ENCODE measurements at regions not wholly inside any gene's neighbourhood (a gene's known extent, or its start where the extent isn't known, plus 50 kb on each side); places are given as distances from the start of the nearest gene placed in this dataset.
A peak's percentile ranks its signal among the peaks of the same experiment; 100 is the strongest.

GRCh38 chrX:42247241-42247640, 323.9 kb upstream of the CASK start:
- Histone ChIP-seq H3F3A (ENCODE audit: low read length, unreplicated experiment) (no peaks in the 10 kb centered on the region), H3K9me3 (ENCODE audit: low read length) (no peaks in the 10 kb centered on the region), H3K9ac (ENCODE audit: low read length) (no peak overlapping the region), H3K79me2 (ENCODE audit: low read length) (no peaks in the 10 kb centered on the region), H3K4me2 (ENCODE audit: low read length) (peak overlapping the region; percentile 42), H4K20me1 (ENCODE audit: low read length) (no peaks in the 10 kb centered on the region), H3K9me2 (replicated peaks; ENCODE audit: low read length) (no peaks in the 10 kb centered on the region), H3K36me3 (ENCODE audit: low read depth, low read length) (no peaks in the 10 kb centered on the region), H3K4me1 (ENCODE audit: insufficient read depth, low read length) (0 out of 2 replicates have a peak, but pooled peaks cover 3% of the 10 kb centered on the region), H2AFZ (ENCODE audit: low read length) (no peak overlapping the region), H3K27ac (ENCODE audit: low read length) (no peak overlapping the region), H3K27me3 (ENCODE audit: low read length) (peaks cover 16% of the 10 kb centered on the region; the same call in 1 of the 2 replicates), H3K4me3 (ENCODE audit: low read length) (peak overlapping the region; percentile 27; the same call in 1 of the 2 replicates)
- DNase-seq (no peak), ATAC-seq (no peak)
- intact Hi-C loops (cut with micrococcal nuclease) = no loop called here
- POLR2A ChIA-PET (ENCODE audit: unreplicated experiment) = no interaction called here
- BruUV-seq (replicated peaks) = no TSS peak
- CTCF ChIA-PET = no interaction called here
- TF ChIP-seq EZH2 (IDR thresholded peaks at IDR 0.05; ENCODE audit: low read length, unreplicated experiment) (no peak), EZH2phosphoT487 (IDR thresholded peaks at IDR 0.05; ENCODE audit: borderline replicate concordance, low read length) (no peak), CTCF (conservative IDR thresholded peaks at IDR 0.05; ENCODE audit: low read depth, low read length) (no peak)

- Histone ChIP-seq H3K27me3 (ENCODE audit: low read length) (peaks cover 16% of the 10 kb centered on the region; the same call in 1 of the 2 replicates), H3K4me1 (ENCODE audit: insufficient read depth, low read length) (0 out of 2 replicates have a peak, but pooled peaks cover 3% of the 10 kb centered on the region), H2AFZ (ENCODE audit: low read length) (no peak overlapping the region), H3K9ac (ENCODE audit: low read length) (no peak overlapping the region), H3K27ac (ENCODE audit: low read length) (no peak overlapping the region), H3F3A (ENCODE audit: low read length, unreplicated experiment) (no peaks in the 10 kb centered on the region), H4K20me1 (ENCODE audit: low read length) (no peaks in the 10 kb centered on the region), H3K79me2 (ENCODE audit: low read length) (no peaks in the 10 kb centered on the region), H3K9me3 (ENCODE audit: low read length) (no peaks in the 10 kb centered on the region), H3K36me3 (ENCODE audit: low read depth, low read length) (no peaks in the 10 kb centered on the region), H3K9me2 (replicated peaks; ENCODE audit: low read length) (no peaks in the 10 kb centered on the region), H3K4me2 (ENCODE audit: low read length) (peak overlapping the region; percentile 42), H3K4me3 (ENCODE audit: low read length) (peak overlapping the region; percentile 27; the same call in 1 of the 2 replicates)
- POLR2A ChIA-PET (ENCODE audit: unreplicated experiment) = no interaction called here
- DNase-seq (peak; percentile 3), ATAC-seq (no peak)
- TF ChIP-seq EZH2 (IDR thresholded peaks at IDR 0.05; ENCODE audit: low read length, unreplicated experiment) (no peak), CTCF (conservative IDR thresholded peaks at IDR 0.05; ENCODE audit: low read depth, low read length) (no peak)
- no TSS peak for BruUV-seq (replicated peaks)
- CTCF ChIA-PET = no interaction called here
- intact Hi-C loops (cut with micrococcal nuclease) = no loop called here
Observed at GRCh38 chrX:42246814-42247213, 323.5 kb upstream of the CASK start.

- H4K20me1 ChIP-seq (ENCODE audit: low read length) = no peaks in the 10 kb centered on the region
- H3K27ac ChIP-seq (ENCODE audit: low read length) = no peak overlapping the region
- no peaks in the 10 kb centered on the region for H3K36me3 ChIP-seq (ENCODE audit: low read depth, low read length)
- no peak overlapping the region for H3K4me2 ChIP-seq (ENCODE audit: low read length)
- ATAC-seq (no peak), DNase-seq (no peak)
- no peak overlapping the region for H3K4me3 ChIP-seq (ENCODE audit: low read length)
- no peaks in the 10 kb centered on the region for H3F3A ChIP-seq (ENCODE audit: low read length, unreplicated experiment)
- POLR2A ChIA-PET (ENCODE audit: unreplicated experiment) = no interaction called here
- peaks cover 16% of the 10 kb centered on the region; the same call in 1 of the 2 replicates for H3K27me3 ChIP-seq (ENCODE audit: low read length)
- no peak overlapping the region for H2AFZ ChIP-seq (ENCODE audit: low read length)
- no peaks in the 10 kb centered on the region for H3K79me2 ChIP-seq (ENCODE audit: low read length)
- H3K9me3 ChIP-seq (ENCODE audit: low read length) = no peaks in the 10 kb centered on the region
- CTCF ChIA-PET = no interaction called here
- no peaks in the 10 kb centered on the region for H3K9me2 ChIP-seq (replicated peaks; ENCODE audit: low read length)
- 0 out of 2 replicates have a peak, but pooled peaks cover 2% of the 10 kb centered on the region for H3K4me1 ChIP-seq (ENCODE audit: insufficient read depth, low read length)
- no TSS peak for BruUV-seq (replicated peaks)
- TF ChIP-seq EZH2phosphoT487 (IDR thresholded peaks at IDR 0.05; ENCODE audit: borderline replicate concordance, low read length) = no peak
- no peak for TF ChIP-seq CTCF (conservative IDR thresholded peaks at IDR 0.05; ENCODE audit: low read depth, low read length)
- TF ChIP-seq EZH2 (IDR thresholded peaks at IDR 0.05; ENCODE audit: low read length, unreplicated experiment) = no peak
- intact Hi-C loops (cut with micrococcal nuclease) = no loop called here
- no peak overlapping the region for H3K9ac ChIP-seq (ENCODE audit: low read length)
Observed at GRCh38 chrX:42242004-42242403, 318.6 kb upstream of the CASK start.

Measured in PC-3 (cell line).